DND-41 (cell line): ENCODE measurements at regions not wholly inside any gene's neighbourhood (a gene's known extent, or its start where the extent isn't known, plus 50 kb on each side); places are given as distances from the start of the nearest gene placed in this dataset.

Source experiments
- ATAC-seq: fragments of 200-7000 bp; cut with Tn5 transposase; 3 replicates; pipeline ENCODE4 v1.9.1; 2021; ENCODE audit warnings: low read depth; ENCODE audit not compliant: insufficient read depth
- DNase-seq: peaks from one replicate; pipeline ENCODE4 v3.0.0-alpha.2; 2020
- H2AFZ ChIP-seq: 2 replicates; pipeline ENCODE4 v1.6.0; 2012; ENCODE audit warnings: low read depth, low read length
- H3K27ac ChIP-seq: 2 replicates; pipeline ENCODE4 v1.5.1; 2012; ENCODE audit warnings: low read length, inconsistent platforms
- H3K27me3 ChIP-seq: fragments of 200-600 bp; sonication (generic); 2 replicates; pipeline ENCODE4 v1.6.0; 2012; ENCODE audit warnings: low read length, mild to moderate bottlenecking, inconsistent platforms; ENCODE audit not compliant: insufficient read depth, poor library complexity
- H3K36me3 ChIP-seq: 2 replicates; pipeline ENCODE4 v1.5.1; 2012; ENCODE audit warnings: low read length, inconsistent platforms; ENCODE audit not compliant: insufficient read depth
- H3K4me1 ChIP-seq: 2 replicates; pipeline ENCODE4 v1.5.1; 2012; ENCODE audit warnings: mild to moderate bottlenecking, low read length; ENCODE audit not compliant: insufficient read depth
- H3K4me2 ChIP-seq: 2 replicates; pipeline ENCODE4 v1.6.0; 2012; ENCODE audit warnings: mild to moderate bottlenecking, moderate library complexity, low read length, inconsistent platforms; ENCODE audit not compliant: insufficient read depth
- H3K4me3 ChIP-seq, 2 experiments: fragments of 200-600 bp in 1 of 2; shearing (Covaris generic) in 1 of 2; 2 replicates each; pipeline ENCODE4 v1.5.1; 2012 to 2016; ENCODE audit warnings: inconsistent platforms in 2 of 2, low read length in 2 of 2, mild to moderate bottlenecking in 2 of 2, low read depth in 1 of 2, moderate library complexity in 1 of 2
- H3K79me2 ChIP-seq: 2 replicates; pipeline ENCODE4 v1.6.0; 2012; ENCODE audit warnings: low read length, inconsistent platforms; ENCODE audit not compliant: insufficient read depth
- H3K9ac ChIP-seq: 2 replicates; pipeline ENCODE4 v1.6.0; 2012; ENCODE audit warnings: low read depth, mild to moderate bottlenecking, inconsistent platforms, low read length, moderate library complexity
- H3K9me3 ChIP-seq: 2 replicates; pipeline ENCODE4 v1.5.1; 2012; ENCODE audit warnings: low read length, moderate library complexity, mild to moderate bottlenecking, inconsistent platforms; ENCODE audit not compliant: insufficient read depth, severe bottlenecking
- H4K20me1 ChIP-seq: 2 replicates; pipeline ENCODE4 v1.6.0; 2012; ENCODE audit warnings: low read length; ENCODE audit not compliant: insufficient read depth
- CTCF ChIP-seq: IDR thresholded peaks from 2 replicates; pipeline ENCODE4 v1.5.1; 2012; ENCODE audit warnings: borderline replicate concordance, low read length, moderate library complexity, mild to moderate bottlenecking; ENCODE audit not compliant: poor library complexity, severe bottlenecking; ENCODE audit errors: extremely low read depth
- EZH2 ChIP-seq: IDR thresholded peaks from 3 replicates; pipeline ENCODE4 v1.6.1; 2012; ENCODE audit warnings: borderline replicate concordance, low read depth, mild to moderate bottlenecking, moderate library complexity, low read length, inconsistent platforms; ENCODE audit not compliant: severe bottlenecking

GRCh38 chr14:54202288-54202687, 194.5 kb upstream of the CDKN3 start:
- ATAC-seq (no peak), DNase-seq (no peak)
- Histone ChIP-seq H3K27ac (no peak overlapping the region), H3K79me2 (no peaks in the 10 kb centered on the region), H4K20me1 (no peaks in the 10 kb centered on the region), H3K9me3 (peaks cover 19% of the 10 kb centered on the region), H3K36me3 (no peaks in the 10 kb centered on the region), H3K4me3 (no peak overlapping the region), H3K4me2 (no peak overlapping the region), H3K27me3 (no peaks in the 10 kb centered on the region), H2AFZ (no peak overlapping the region), H3K9ac (no peak overlapping the region), H3K4me1 (no peaks in the 10 kb centered on the region)
- TF ChIP-seq EZH2, result no peak
- no peak for TF ChIP-seq CTCF

- no peaks in the 10 kb centered on the region for H3K79me2 ChIP-seq
- H3K9ac ChIP-seq, result no peak overlapping the region
- no peak overlapping the region for H3K27ac ChIP-seq
- no peak overlapping the region for H2AFZ ChIP-seq
- DNase-seq (no peak), ATAC-seq (no peak)
- TF ChIP-seq CTCF (no peak), EZH2 (no peak)
- no peaks in the 10 kb centered on the region for H3K27me3 ChIP-seq
- no peaks in the 10 kb centered on the region for H3K36me3 ChIP-seq
- H4K20me1 ChIP-seq, result no peaks in the 10 kb centered on the region
- no peaks in the 10 kb centered on the region for H3K4me1 ChIP-seq
- no peak overlapping the region for H3K4me3 ChIP-seq
- peaks cover 7% of the 10 kb centered on the region for H3K9me3 ChIP-seq
- no peak overlapping the region for H3K4me2 ChIP-seq
These were observed 190.3 kb upstream of the CDKN3 start for GRCh38 chr14:54206516-54206915.

GRCh38 chr14:54207075-54207474, 189.7 kb upstream of the CDKN3 start:
- no peak overlapping the region for H3K27ac ChIP-seq
- no peaks in the 10 kb centered on the region for H3K4me1 ChIP-seq
- no peaks in the 10 kb centered on the region for H3K36me3 ChIP-seq
- no peak for DNase-seq
- no peak overlapping the region for H3K4me3 ChIP-seq
- no peak overlapping the region for H2AFZ ChIP-seq
- no peak overlapping the region for H3K4me2 ChIP-seq
- no peak for ATAC-seq
- peaks cover 3% of the 10 kb centered on the region for H3K9me3 ChIP-seq
- TF ChIP-seq EZH2 (no peak), CTCF (no peak)
- no peaks in the 10 kb centered on the region for H3K79me2 ChIP-seq
- no peaks in the 10 kb centered on the region for H4K20me1 ChIP-seq
- no peak overlapping the region for H3K9ac ChIP-seq
- no peaks in the 10 kb centered on the region for H3K27me3 ChIP-seq
